ENCODE measurements at regions not wholly inside any gene's neighbourhood (a gene's known extent, or its start where the extent isn't known, plus 50 kb on each side); places are given as distances from the start of the nearest gene placed in this dataset.

- no peak for DNase-seq
- TF ChIP-seq POLR2A (IDR thresholded peaks at IDR 0.05) (no peak), CTCF (IDR thresholded peaks at IDR 0.05) (no peak)
- no peaks in the 10 kb centered on the region for H3K36me3 ChIP-seq
- H3K27me3 ChIP-seq = no peaks in the 10 kb centered on the region
- no peak overlapping the region for H3K27ac ChIP-seq
- H3K4me1 ChIP-seq = no peaks in the 10 kb centered on the region
- H3K4me3 ChIP-seq (replicated peaks in 1 of 3) = no peak overlapping the region
- no peaks in the 10 kb centered on the region for H3K9me3 ChIP-seq
- intact Hi-C loops (cut with DNase I) = no loop called here
- 90 to 96% methylated on average over 9 of the region's 9 CpGs for WGBS, 2 donors
Measured at GRCh38 chr11:98431463-98432359, 589.0 kb upstream of the CNTN5 start.

DNA sequence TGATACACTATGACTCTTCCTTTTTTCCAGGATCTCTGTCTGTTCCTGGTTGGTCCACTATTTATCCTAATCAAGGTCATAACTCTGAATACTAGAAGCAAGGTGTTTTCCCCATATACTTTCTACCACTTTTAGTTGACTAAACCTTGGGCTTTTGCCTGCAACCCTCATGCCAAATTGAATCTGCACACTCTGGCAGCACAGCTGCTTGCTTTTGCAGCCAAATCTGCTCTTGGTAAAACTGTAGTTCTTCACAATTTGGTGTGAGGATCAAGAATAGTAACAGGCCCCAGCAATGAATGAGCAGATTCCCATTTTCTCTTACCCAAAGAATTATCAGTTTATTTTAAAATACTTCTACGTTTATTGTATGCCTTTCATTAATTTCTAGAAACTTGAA lies 586.5 kb upstream of the CNTN5 start:
- TF ChIP-seq POLR2A (IDR thresholded peaks at IDR 0.05) (no peak), CTCF (IDR thresholded peaks at IDR 0.05) (no peak)
- Histone ChIP-seq H3K27me3 (no peaks in the 10 kb centered on the region), H3K4me3 (replicated peaks in 1 of 3) (no peak overlapping the region), H3K4me1 (no peaks in the 10 kb centered on the region), H3K9me3 (no peaks in the 10 kb centered on the region), H3K27ac (no peak overlapping the region), H3K36me3 (no peaks in the 10 kb centered on the region)
- WGBS, 2 donors = 64 to 72% methylated on average over 1 of the region's 1 CpG
- DNase-seq = no peak
- intact Hi-C loops (cut with DNase I) = no loop called here

GRCh38 chr11:98453378-98453777 lies 567.4 kb upstream of the CNTN5 start:
- H3K4me3 ChIP-seq (replicated peaks in 1 of 3) = no peak overlapping the region
- no peak for DNase-seq

DNA sequence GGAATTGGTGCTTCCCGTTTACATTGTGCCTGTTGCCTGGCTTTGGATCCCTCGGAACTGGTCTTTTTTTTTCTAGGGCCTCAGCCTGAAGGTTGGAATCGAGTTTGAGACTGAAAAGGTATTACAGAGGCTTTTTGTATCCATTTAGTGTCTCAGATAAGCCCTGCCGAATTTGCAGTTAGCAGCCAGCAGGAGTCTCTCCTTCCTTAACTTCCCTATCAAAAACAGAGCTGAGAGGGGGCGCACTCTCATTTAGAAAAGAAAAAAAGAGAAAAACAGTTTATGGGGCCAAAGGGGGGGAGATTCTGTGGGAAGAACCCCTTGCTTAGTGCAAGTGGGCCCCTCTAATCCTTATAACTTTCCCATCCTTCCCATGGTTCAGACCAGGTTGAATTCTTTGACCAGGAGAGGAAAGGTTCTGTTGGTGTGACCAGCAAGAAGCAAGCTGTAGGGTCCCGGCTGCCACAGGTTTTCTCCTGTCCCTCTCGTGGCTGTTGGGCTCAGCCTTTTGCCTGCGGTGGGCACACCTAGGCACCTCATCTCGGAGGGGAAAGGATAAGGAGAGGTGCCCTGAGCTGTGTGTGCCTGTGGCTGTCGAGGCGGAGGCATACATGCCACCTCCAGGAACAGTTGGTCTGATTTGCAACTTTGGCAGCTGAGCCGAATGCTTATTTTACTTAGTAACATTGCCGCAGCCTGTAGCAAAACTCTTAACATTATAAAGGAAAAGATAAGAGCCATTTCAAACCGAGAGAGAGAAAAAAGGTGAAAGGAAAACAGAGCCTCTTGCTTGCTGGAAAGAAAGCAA lies 565.0 kb upstream of the CNTN5 start:
- 78 to 84% methylated on average over 13 to 14 of the region's 14 CpGs for WGBS, 2 donors

More at GRCh38 chr11:98453378-98453777, 567.4 kb upstream of the CNTN5 start:
- TF ChIP-seq POLR2A (IDR thresholded peaks at IDR 0.05) = no peak
- no peak for TF ChIP-seq CTCF (IDR thresholded peaks at IDR 0.05)
- H3K4me1 ChIP-seq = no peaks in the 10 kb centered on the region
- H3K27ac ChIP-seq = no peak overlapping the region
- no peaks in the 10 kb centered on the region for H3K36me3 ChIP-seq
- H3K9me3 ChIP-seq = no peaks in the 10 kb centered on the region
- intact Hi-C loops (cut with DNase I) = no loop called here
- H3K27me3 ChIP-seq = no peaks in the 10 kb centered on the region
- WGBS, 2 donors = 95 to 98% methylated on average over 11 of the region's 11 CpGs

More for the DNA sequence above, 565.0 kb upstream of the CNTN5 start:
- no peak overlapping the region for H3K27ac ChIP-seq
- DNase-seq = no peak
- no peaks in the 10 kb centered on the region for H3K36me3 ChIP-seq
- intact Hi-C loops (cut with DNase I) = no loop called here
- no peak for TF ChIP-seq CTCF (IDR thresholded peaks at IDR 0.05)
- TF ChIP-seq POLR2A (IDR thresholded peaks at IDR 0.05) = no peak
- no peaks in the 10 kb centered on the region for H3K27me3 ChIP-seq
- no peaks in the 10 kb centered on the region for H3K4me1 ChIP-seq
- H3K9me3 ChIP-seq = no peaks in the 10 kb centered on the region
- H3K4me3 ChIP-seq (replicated peaks in 1 of 3) = no peak overlapping the region
